Lower leg skin (tissue), 4 donors: ENCODE measurements at regions not wholly inside any gene's neighbourhood (a gene's known extent, or its start where the extent isn't known, plus 50 kb on each side); places are given as distances from the start of the nearest gene placed in this dataset.

Source experiments
- DNase-seq, 2 donors: peaks; one replicate each; pipeline ENCODE4 v3.0.0-alpha.2; 2019; ENCODE audit warnings: low spot score in 2 of 2
- H3K4me3 ChIP-seq: fragments of 200-600 bp; sonication (generic); 2 replicates; pipeline ENCODE4 v1.5.1; 2017; ENCODE audit warnings: mild to moderate bottlenecking, low read depth; ENCODE audit not compliant: poor library complexity, severe bottlenecking
- CTCF ChIP-seq, 3 donors: fragments of 450-650 bp; IDR thresholded peaks; one replicate each; pipeline ENCODE4 v1.5.1; 2016; ENCODE audit warnings: antibody characterized with exemption in 3 of 3, mild to moderate bottlenecking in 3 of 3, moderate library complexity in 2 of 3
- POLR2A ChIP-seq, 2 donors: fragments of 450-650 bp; IDR thresholded peaks; one replicate each; pipeline ENCODE4 v1.6.1; 2016 to 2017; ENCODE audit warnings: antibody characterized with exemption in 2 of 2, mild to moderate bottlenecking in 1 of 2, moderate library complexity in 1 of 2
- WGBS, 2 donors: methylation state at CpG; one replicate each; pipeline ENCODE4 v1.1.5; 2018; 5-methylcytosine and 5-hydroxymethylcytosine counted together
- intact Hi-C: fragments of 100-400 bp; cut with DNase I; formaldehyde crosslinking; loops from one replicate; pipeline ENCODE4 v1.15.0; 2023; ENCODE audit warnings: low total_unique reads

DNA sequence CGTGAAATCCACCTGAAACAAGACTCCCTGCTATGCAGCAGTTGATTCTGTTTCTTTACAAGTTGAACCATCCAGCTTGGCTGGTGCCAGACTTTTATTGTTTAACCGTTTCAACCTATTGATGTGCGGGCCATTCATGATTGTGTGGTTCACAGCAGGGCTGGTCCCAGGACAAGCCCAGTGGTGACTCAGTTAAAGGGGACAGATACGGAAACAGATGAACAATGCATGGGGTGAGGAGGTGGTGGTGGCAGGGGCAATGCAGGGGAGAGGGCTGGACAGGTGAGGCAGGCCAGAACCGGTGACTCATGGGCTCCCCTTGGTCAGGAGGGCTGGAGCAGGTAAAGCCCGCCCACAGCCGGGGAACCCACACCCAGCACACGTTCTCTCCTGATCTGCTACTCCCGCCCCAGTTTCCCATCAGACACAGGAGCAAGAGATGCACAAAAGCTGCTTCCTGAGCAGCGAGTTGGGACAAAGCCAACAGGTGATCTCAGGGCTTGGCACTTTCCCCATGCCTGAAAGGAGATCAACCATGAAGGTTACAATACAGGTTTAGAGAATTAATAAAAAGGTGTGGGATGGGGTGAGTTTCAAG is 232.2 kb downstream of the LY86 start:
- WGBS, 2 donors = 47 to 49% methylated on average over 10 of the region's 10 CpGs
- no peak overlapping the region for H3K4me3 ChIP-seq
- TF ChIP-seq POLR2A (IDR thresholded peaks at IDR 0.05) (no peak), CTCF (IDR thresholded peaks at IDR 0.05) (no peak)
- DNase-seq = peak; percentile 68 to 89
- intact Hi-C loops = no loop called here

GRCh38 chr6:6821639-6822261 is 233.2 kb downstream of the LY86 start:
- no peak for TF ChIP-seq CTCF (IDR thresholded peaks at IDR 0.05)
- no peak for TF ChIP-seq POLR2A (IDR thresholded peaks at IDR 0.05)
- 67 to 68% methylated on average over 3 of the region's 3 CpGs for WGBS, 2 donors
- intact Hi-C loops = no loop called here
- no peak for DNase-seq
- no peak overlapping the region for H3K4me3 ChIP-seq

DNA sequence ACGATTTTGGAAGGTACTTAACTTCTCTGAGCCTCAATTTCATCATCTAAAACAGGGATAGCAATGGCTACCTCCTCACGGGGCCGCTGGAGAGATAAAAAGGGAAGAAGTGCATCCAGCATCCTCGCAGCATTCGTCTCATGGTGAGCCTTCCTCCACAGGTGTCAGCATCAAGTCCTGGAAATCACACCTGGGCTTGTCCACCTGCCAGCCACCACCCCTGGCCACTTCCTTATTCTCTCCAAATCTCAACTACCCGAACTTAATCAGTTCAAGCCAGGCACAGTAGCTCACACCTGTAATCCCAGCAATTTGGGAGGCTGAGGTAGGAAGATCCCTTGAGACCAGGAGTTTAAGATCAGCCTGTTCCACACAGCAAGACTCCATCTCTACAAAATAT is 234.5 kb downstream of the LY86 start:
- no peak for DNase-seq
- 89 to 90% methylated on average over 6 of the region's 6 CpGs for WGBS, 2 donors
- H3K4me3 ChIP-seq = no peak overlapping the region
- intact Hi-C loops = no loop called here
- TF ChIP-seq CTCF (IDR thresholded peaks at IDR 0.05) (no peak), POLR2A (IDR thresholded peaks at IDR 0.05) (no peak)

- H3K4me3 ChIP-seq = no peak overlapping the region
- DNase-seq = peak in 1 of 2 donors; percentile 77
- intact Hi-C loops = no loop called here
- WGBS, 2 donors = 78 to 87% methylated on average over 5 of the region's 5 CpGs
- no peak for TF ChIP-seq CTCF (IDR thresholded peaks at IDR 0.05)
- no peak for TF ChIP-seq POLR2A (IDR thresholded peaks at IDR 0.05)
Measured at GRCh38 chr6:6823568-6824224, 235.2 kb downstream of the LY86 start.

DNA sequence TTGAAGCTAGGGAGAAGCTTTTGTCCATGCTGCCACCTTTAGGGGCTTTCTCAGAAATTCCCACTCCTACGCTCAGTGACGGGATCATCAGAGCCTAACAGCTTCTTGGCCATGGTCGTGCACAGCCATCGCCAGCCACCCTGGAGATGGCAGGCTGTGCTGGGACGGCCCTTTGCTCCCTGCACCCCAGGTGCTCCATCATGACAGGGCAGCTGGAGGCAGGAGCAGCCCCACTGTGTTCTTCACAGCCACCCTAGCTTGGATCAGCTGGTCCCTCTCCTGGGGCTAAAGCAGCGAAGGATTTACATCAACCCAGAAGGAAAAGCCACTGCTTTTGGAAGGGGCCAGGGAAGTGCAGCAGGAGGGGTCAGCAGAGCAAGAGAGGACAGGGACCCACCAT is 235.9 kb downstream of the LY86 start:
- 87% methylated on average over 6 of the region's 6 CpGs for WGBS, 2 donors
- no peak overlapping the region for H3K4me3 ChIP-seq
- intact Hi-C loops = no loop called here
- DNase-seq = peak in 1 of 2 donors; percentile 82
- TF ChIP-seq CTCF (IDR thresholded peaks at IDR 0.05) = no peak
